GM13977 (cell line): ENCODE measurements at regions not wholly inside any gene's neighbourhood (a gene's known extent, or its start where the extent isn't known, plus 50 kb on each side); places are given as distances from the start of the nearest gene placed in this dataset.

ENCODE experiments used
- DNase-seq: peaks from one replicate; pipeline ENCODE4 v3.0.0; 2012; ENCODE audit warnings: low spot score
- CTCF ChIP-seq: IDR thresholded peaks from 2 replicates; pipeline ENCODE4 v1.5.1; 2012; ENCODE audit warnings: mild to moderate bottlenecking, control low read depth; ENCODE audit not compliant: insufficient read depth; ENCODE audit errors: extremely low read depth, missing control alignments
- in situ Hi-C: fragments of 300-500 bp; cut with MboI; formaldehyde crosslinking; loops from one replicate; pipeline ENCODE4 v1.12.0; 2022; ENCODE audit warnings: low sequenced_read_pairs, low pct_unique_long_range_greater_than_20kb, mixed read lengths, inconsistent platforms; ENCODE audit not compliant: unreplicated experiment

GRCh38 chr6:149132336-149132735 is 185.2 kb upstream of the TAB2 start:
- no peak for DNase-seq

GRCh38 chr6:149134511-149134933 is 183.0 kb upstream of the TAB2 start:
- in situ Hi-C loops = no loop called here
- no peak for TF ChIP-seq CTCF
- DNase-seq = no peak

More at GRCh38 chr6:149132336-149132735, 185.2 kb upstream of the TAB2 start:
- no peak for TF ChIP-seq CTCF
- in situ Hi-C loops = no loop called here

GRCh38 chr6:149135809-149136208 is 181.7 kb upstream of the TAB2 start:
- in situ Hi-C loops = no loop called here
- DNase-seq = no peak
- TF ChIP-seq CTCF = no peak

GRCh38 chr6:149136273-149136912 is 181.1 kb upstream of the TAB2 start:
- no peak for TF ChIP-seq CTCF
- in situ Hi-C loops = no loop called here
- DNase-seq = no peak

GRCh38 chr6:149136913-149137286 is 180.6 kb upstream of the TAB2 start:
- DNase-seq = no peak
- in situ Hi-C loops = no loop called here
- no peak for TF ChIP-seq CTCF

- no peak for DNase-seq
- no peak for TF ChIP-seq CTCF
- in situ Hi-C loops = no loop called here
Measured at GRCh38 chr6:149137594-149137993, 179.9 kb upstream of the TAB2 start.
